ENCODE measurements at regions not wholly inside any gene's neighbourhood (a gene's known extent, or its start where the extent isn't known, plus 50 kb on each side); places are given as distances from the start of the nearest gene placed in this dataset.

DNA sequence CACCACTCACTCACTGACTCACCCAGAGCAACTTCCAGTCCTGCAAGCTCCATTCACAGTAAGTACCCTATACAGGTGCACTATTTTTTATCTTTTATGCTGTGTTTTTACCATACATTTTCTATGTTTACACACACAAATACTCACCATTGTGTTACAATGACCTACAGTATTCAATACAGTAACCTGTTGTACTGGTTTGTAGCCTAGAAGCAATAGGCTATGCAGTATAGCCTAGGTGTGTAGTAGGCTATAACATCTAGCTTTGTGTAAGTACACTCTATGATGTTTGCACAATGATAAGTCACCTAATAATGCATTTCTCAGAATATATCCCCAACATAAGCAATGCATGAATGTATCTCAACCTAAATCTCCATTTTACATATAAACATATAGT lies 541.1 kb downstream of the NR2F1-AS1 start:
- DNase-seq (no peak), ATAC-seq (ENCODE audit: low read depth) (no peak)
- Histone ChIP-seq H3K4me1 (ENCODE audit: control insufficient read depth in 2 of 2, insufficient read depth in 2 of 2, low read length in 2 of 2) (no peaks in the 10 kb centered on the region), H3K4me2 (replicated peaks; ENCODE audit: low read depth, low read length, poor library complexity, severe bottlenecking) (no peak overlapping the region), H3K9ac (ENCODE audit: low read length) (no peak overlapping the region), H3K27me3 (replicated peaks in 1 of 4; ENCODE audit: control extremely low read depth in 1 of 4, control insufficient read depth in 3 of 4, insufficient read depth in 4 of 4, low read length in 3 of 4) (no peaks in the 10 kb centered on the region), H3K4me3 (ENCODE audit: control extremely low read depth in 1 of 5, extremely low read depth in 1 of 5, insufficient read depth in 1 of 5, low read depth in 2 of 5, low read length in 4 of 5) (no peak overlapping the region), H3K36me3 (replicated peaks in 1 of 2; ENCODE audit: control extremely low read depth in 1 of 2, control insufficient read depth in 1 of 2, extremely low read depth in 1 of 2, insufficient read depth in 2 of 2, low read length in 1 of 2) (no peaks in the 10 kb centered on the region), H3K9me3 (ENCODE audit: control extremely low read depth in 1 of 3, control insufficient read depth in 2 of 3, insufficient read depth in 1 of 3, low read length in 2 of 3) (peaks cover 0 to 3% (median 0%) of the 10 kb centered on the region in 3 donors), H3K27ac (ENCODE audit: low read length in 2 of 2) (no peak overlapping the region), H4K20me1 (ENCODE audit: control insufficient read depth, insufficient read depth, low read length, poor library complexity, severe bottlenecking) (no peaks in the 10 kb centered on the region), H3K79me2 (ENCODE audit: control insufficient read depth, insufficient read depth, low read length) (no peaks in the 10 kb centered on the region), H2AFZ (ENCODE audit: insufficient read depth, low read depth, low read length, poor library complexity, severe bottlenecking) (no peak overlapping the region)
- Mint-ChIP-seq H3K9me3 (ENCODE audit: insufficient read depth) (no peaks in the 10 kb centered on the region), H3K4me3 (no peak overlapping the region), H3K27ac (no peak overlapping the region), H3K4me1 (no peaks in the 10 kb centered on the region), H3K27me3 (no peaks in the 10 kb centered on the region)
- TF ChIP-seq, protein P1, sequence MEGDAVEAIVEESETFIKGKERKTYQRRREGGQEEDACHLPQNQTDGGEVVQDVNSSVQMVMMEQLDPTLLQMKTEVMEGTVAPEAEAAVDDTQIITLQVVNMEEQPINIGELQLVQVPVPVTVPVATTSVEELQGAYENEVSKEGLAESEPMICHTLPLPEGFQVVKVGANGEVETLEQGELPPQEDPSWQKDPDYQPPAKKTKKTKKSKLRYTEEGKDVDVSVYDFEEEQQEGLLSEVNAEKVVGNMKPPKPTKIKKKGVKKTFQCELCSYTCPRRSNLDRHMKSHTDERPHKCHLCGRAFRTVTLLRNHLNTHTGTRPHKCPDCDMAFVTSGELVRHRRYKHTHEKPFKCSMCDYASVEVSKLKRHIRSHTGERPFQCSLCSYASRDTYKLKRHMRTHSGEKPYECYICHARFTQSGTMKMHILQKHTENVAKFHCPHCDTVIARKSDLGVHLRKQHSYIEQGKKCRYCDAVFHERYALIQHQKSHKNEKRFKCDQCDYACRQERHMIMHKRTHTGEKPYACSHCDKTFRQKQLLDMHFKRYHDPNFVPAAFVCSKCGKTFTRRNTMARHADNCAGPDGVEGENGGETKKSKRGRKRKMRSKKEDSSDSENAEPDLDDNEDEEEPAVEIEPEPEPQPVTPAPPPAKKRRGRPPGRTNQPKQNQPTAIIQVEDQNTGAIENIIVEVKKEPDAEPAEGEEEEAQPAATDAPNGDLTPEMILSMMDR (IDR thresholded peaks at IDR 0.05), result no peak
- TF ChIP-seq EZH2 (IDR thresholded peaks at IDR 0.05; ENCODE audit: borderline replicate concordance, insufficient read depth, low read depth, low read length, poor library complexity, severe bottlenecking), result no peak
- POLR2A ChIA-PET, result no interaction called here
- CTCF ChIA-PET, result no interaction called here
- intact Hi-C loops (cut with micrococcal nuclease), result no loop called here

GRCh38 chr5:93034621-93035590 lies 546.1 kb downstream of the NR2F1-AS1 start:
- Histone ChIP-seq H4K20me1 (ENCODE audit: control insufficient read depth, insufficient read depth, low read length, poor library complexity, severe bottlenecking) (no peaks in the 10 kb centered on the region), H3K4me1 (ENCODE audit: control insufficient read depth in 2 of 2, insufficient read depth in 2 of 2, low read length in 2 of 2) (no peaks in the 10 kb centered on the region), H3K36me3 (replicated peaks in 1 of 2; ENCODE audit: control extremely low read depth in 1 of 2, control insufficient read depth in 1 of 2, extremely low read depth in 1 of 2, insufficient read depth in 2 of 2, low read length in 1 of 2) (no peaks in the 10 kb centered on the region), H3K4me2 (replicated peaks; ENCODE audit: low read depth, low read length, poor library complexity, severe bottlenecking) (no peak overlapping the region), H2AFZ (ENCODE audit: insufficient read depth, low read depth, low read length, poor library complexity, severe bottlenecking) (no peak overlapping the region), H3K27ac (ENCODE audit: low read length in 2 of 2) (no peak overlapping the region), H3K27me3 (replicated peaks in 1 of 4; ENCODE audit: control extremely low read depth in 1 of 4, control insufficient read depth in 3 of 4, insufficient read depth in 4 of 4, low read length in 3 of 4) (no peaks in the 10 kb centered on the region), H3K79me2 (ENCODE audit: control insufficient read depth, insufficient read depth, low read length) (no peaks in the 10 kb centered on the region), H3K9ac (ENCODE audit: low read length) (no peak overlapping the region), H3K9me3 (ENCODE audit: control extremely low read depth in 1 of 3, control insufficient read depth in 2 of 3, insufficient read depth in 1 of 3, low read length in 2 of 3) (no peaks in the 10 kb centered on the region), H3K4me3 (ENCODE audit: control extremely low read depth in 1 of 5, extremely low read depth in 1 of 5, insufficient read depth in 1 of 5, low read depth in 2 of 5, low read length in 4 of 5) (no peak overlapping the region)
- no peak overlapping the region for H3K27ac Mint-ChIP-seq
- H3K4me3 Mint-ChIP-seq, result no peak overlapping the region
- ATAC-seq (ENCODE audit: low read depth), result no peak
- intact Hi-C loops (cut with micrococcal nuclease), result no loop called here
- H3K4me1 Mint-ChIP-seq, result no peaks in the 10 kb centered on the region
- no peak for TF ChIP-seq EZH2 (IDR thresholded peaks at IDR 0.05; ENCODE audit: borderline replicate concordance, insufficient read depth, low read depth, low read length, poor library complexity, severe bottlenecking)
- TF ChIP-seq, protein P1 (IDR thresholded peaks at IDR 0.05), result no peak
- 54% methylated on average over 4 of the region's 9 CpGs for WGBS (ENCODE audit: insufficient coverage)
- H3K27me3 Mint-ChIP-seq, result no peaks in the 10 kb centered on the region
- H3K9me3 Mint-ChIP-seq (ENCODE audit: insufficient read depth), result no peaks in the 10 kb centered on the region
- DNase-seq, result no peak
- ChIA-PET POLR2A (no interaction called here), CTCF (no interaction called here)

Data from B cell (primary cell).